GM19035 (cell line): ENCODE measurements at regions not wholly inside any gene's neighbourhood (a gene's known extent, or its start where the extent isn't known, plus 50 kb on each side); places are given as distances from the start of the nearest gene placed in this dataset.

Experiments
- ATAC-seq: cut with Tn5 transposase; IDR thresholded peaks from one replicate; pipeline ENCODE4 v1.9.1; 2021; ENCODE audit not compliant: unreplicated experiment

- no peak for ATAC-seq
These were observed 108.8 kb downstream of the SQOR start for GRCh38 chr15:45743426-45744235.

- ATAC-seq = no peak
These were observed 109.4 kb downstream of the SQOR start for GRCh38 chr15:45744236-45744589.

- ATAC-seq = no peak
These were observed 112.6 kb downstream of the SQOR start for GRCh38 chr15:45747426-45747825.

GRCh38 chr15:45751629-45752028, 116.8 kb downstream of the SQOR start:
- no peak for ATAC-seq

GRCh38 chr15:45759936-45760335, 125.1 kb downstream of the SQOR start:
- no peak for ATAC-seq

GRCh38 chr15:45762726-45763125, 127.9 kb downstream of the SQOR start:
- no peak for ATAC-seq

- no peak for ATAC-seq
These were observed 128.5 kb downstream of the SQOR start for GRCh38 chr15:45763170-45763869.

- ATAC-seq = no peak
These were observed 138.3 kb downstream of the SQOR start for GRCh38 chr15:45773149-45773548.

- ATAC-seq = no peak
These were observed 141.9 kb downstream of the SQOR start for GRCh38 chr15:45776772-45777171.

GRCh38 chr15:45777781-45778180, 143.0 kb downstream of the SQOR start:
- ATAC-seq = no peak

- no peak for ATAC-seq
These were observed 145.5 kb downstream of the SQOR start for GRCh38 chr15:45780352-45780751.

GRCh38 chr15:45784656-45785055, 149.8 kb downstream of the SQOR start:
- no peak for ATAC-seq

GRCh38 chr15:45785897-45786296, 151.1 kb downstream of the SQOR start:
- ATAC-seq = no peak

GRCh38 chr15:45790325-45790943, 155.6 kb downstream of the SQOR start:
- ATAC-seq = peak; percentile 61

- ATAC-seq = no peak
These were observed 159.5 kb downstream of the SQOR start for GRCh38 chr15:45794304-45794703.

- no peak for ATAC-seq
These were observed 160.0 kb downstream of the SQOR start for GRCh38 chr15:45794712-45795439.

GRCh38 chr15:45795440-45796069, 160.7 kb downstream of the SQOR start:
- ATAC-seq = no peak

- no peak for ATAC-seq
These were observed 161.6 kb downstream of the SQOR start for GRCh38 chr15:45796433-45796832.

- no peak for ATAC-seq
These were observed 164.7 kb downstream of the SQOR start for GRCh38 chr15:45799508-45799907.

- ATAC-seq = no peak
These were observed 166.7 kb downstream of the SQOR start for GRCh38 chr15:45801543-45801942.

GRCh38 chr15:45802140-45802539, 167.3 kb downstream of the SQOR start:
- ATAC-seq = no peak
